NCI-H2029 treated with DMSO at 0.1 percent for 48 hours (cell line): ENCODE measurements at regions not wholly inside any gene's neighbourhood (a gene's known extent, or its start where the extent isn't known, plus 50 kb on each side); places are given as distances from the start of the nearest gene placed in this dataset.

Experiments used
- DNase-seq: peaks from one replicate; lab custom pipeline; 2025; lab: John Stamatoyannopoulos, UW

GRCh38 chr20:60638430-60639098 lies 613.5 kb upstream of the CDH4 start:
- DNase-seq: no peak

GRCh38 chr20:60641879-60642447 lies 610.1 kb upstream of the CDH4 start:
- DNase-seq: no peak

GRCh38 chr20:60642541-60642940 lies 609.5 kb upstream of the CDH4 start:
- no peak for DNase-seq

GRCh38 chr20:60648556-60648955 lies 603.5 kb upstream of the CDH4 start:
- DNase-seq: no peak

GRCh38 chr20:60649541-60649940 lies 602.5 kb upstream of the CDH4 start:
- DNase-seq: no peak

- DNase-seq: no peak
Measured at GRCh38 chr20:60650087-60650486, 602.0 kb upstream of the CDH4 start.

- DNase-seq: no peak
Measured at GRCh38 chr20:60652046-60652445, 600.0 kb upstream of the CDH4 start.

- no peak for DNase-seq
Measured at GRCh38 chr20:60652615-60653014, 599.4 kb upstream of the CDH4 start.

- no peak for DNase-seq
Measured at GRCh38 chr20:60653111-60653845, 598.8 kb upstream of the CDH4 start.

GRCh38 chr20:60658681-60659080 lies 593.4 kb upstream of the CDH4 start:
- DNase-seq: no peak

GRCh38 chr20:60659240-60659639 lies 592.8 kb upstream of the CDH4 start:
- DNase-seq: no peak

- DNase-seq: no peak
Measured at GRCh38 chr20:60662307-60662706, 589.8 kb upstream of the CDH4 start.

- no peak for DNase-seq
Measured at GRCh38 chr20:60664106-60664505, 588.0 kb upstream of the CDH4 start.

- DNase-seq: no peak
Measured at GRCh38 chr20:60667641-60668040, 584.4 kb upstream of the CDH4 start.

- no peak for DNase-seq
Measured at GRCh38 chr20:60669211-60669610, 582.9 kb upstream of the CDH4 start.

- DNase-seq: no peak
Measured at GRCh38 chr20:60676011-60676410, 576.0 kb upstream of the CDH4 start.

- no peak for DNase-seq
Measured at GRCh38 chr20:60677819-60678218, 574.2 kb upstream of the CDH4 start.

- peak; percentile 17 for DNase-seq
Measured at GRCh38 chr20:60680554-60680953, 571.5 kb upstream of the CDH4 start.

- no peak for DNase-seq
Measured at GRCh38 chr20:60687213-60687612, 564.8 kb upstream of the CDH4 start.

- DNase-seq: no peak
Measured at GRCh38 chr20:60690771-60691170, 561.3 kb upstream of the CDH4 start.

- DNase-seq: no peak
Measured at GRCh38 chr20:60691966-60692615, 560.0 kb upstream of the CDH4 start.

- no peak for DNase-seq
Measured at GRCh38 chr20:60693496-60694133, 558.4 kb upstream of the CDH4 start.
